ENCODE measurements at regions not wholly inside any gene's neighbourhood (a gene's known extent, or its start where the extent isn't known, plus 50 kb on each side); places are given as distances from the start of the nearest gene placed in this dataset.

GRCh38 chr18:39230086-39230803 lies 1664.6 kb upstream of the CELF4 start:
- no peak for TF ChIP-seq CTCF (conservative IDR thresholded peaks at IDR 0.05 in 1 of 2, IDR thresholded peaks at IDR 0.05 in 1 of 2; ENCODE audit: extremely low read depth in 1 of 2, insufficient read depth in 1 of 2, low read depth in 1 of 2, low read length in 2 of 2)
- TF ChIP-seq EZH2 (IDR thresholded peaks at IDR 0.05; ENCODE audit: borderline replicate concordance, low read length), result no peak
